Adrenal gland (tissue), 9 donors: ENCODE measurements at regions not wholly inside any gene's neighbourhood (a gene's known extent, or its start where the extent isn't known, plus 50 kb on each side); places are given as distances from the start of the nearest gene placed in this dataset.
"Not testable (repeated sequence)": the region's sequence is repeated elsewhere in the genome, so short reads cannot be mapped to it uniquely, and the experiment has no call there.

Source experiments
- DNase-seq, 7 donors: peaks; one replicate each; pipeline ENCODE4 v3.0.0-alpha.2; 2019 to 2020
- H3K27ac ChIP-seq, 5 donors: fragments of 200-600 bp; sonication (generic) in 4 of 5; 1 replicate in 3 of 5; 2 replicates in 2 of 5; pipeline versions ENCODE4 v1.5.1 to v1.8.0; 2016 to 2020; ENCODE audit warnings: mild to moderate bottlenecking in 1 of 5
- H3K27me3 ChIP-seq: fragments of 200-600 bp; 2 replicates; pipeline ENCODE4 v1.8.0; 2021
- H3K36me3 ChIP-seq, 2 donors: fragments of 200-600 bp; replicated peaks in 1 of 2; 1 replicate in 1 of 2; 2 replicates in 1 of 2; pipeline versions ENCODE4 v1.5.1 to v1.8.0; 2018 to 2022
- H3K4me1 ChIP-seq, 2 donors: fragments of 200-600 bp; replicated peaks in 1 of 2; 1 replicate in 1 of 2; 2 replicates in 1 of 2; pipeline versions ENCODE4 v1.5.1 to v1.8.0; 2018 to 2021
- H3K4me3 ChIP-seq, 4 donors: fragments of 200-600 bp; sonication (generic) in 3 of 4; one replicate each; pipeline ENCODE4 v1.5.1; 2016 to 2018
- H3K9me3 ChIP-seq, 3 donors: fragments of 200-600 bp; sonication (generic) in 1 of 3; replicated peaks in 1 of 3; 1 replicate in 2 of 3; 2 replicates in 1 of 3; pipeline versions ENCODE4 v1.5.1 to v1.8.0; 2016 to 2021
- POLR2A ChIP-seq, 2 donors: fragments of 450-650 bp; IDR thresholded peaks; one replicate each; pipeline ENCODE4 v1.6.1; 2017; ENCODE audit warnings: antibody characterized with exemption in 2 of 2, mild to moderate bottlenecking in 2 of 2, moderate library complexity in 1 of 2
- WGBS, 4 donors: extraction: QIAGEN DNeasy Blood & Tissue Kit in 2 of 4; methylation state at CpG; one replicate each; pipeline versions ENCODE4 v1.1.5 to v1.1.7; 2013 to 2017; 5-methylcytosine and 5-hydroxymethylcytosine counted together
- intact Hi-C, 2 donors: fragments of 100-400 bp; cut with DNase I; formaldehyde crosslinking; loops; one replicate each; pipeline versions ENCODE4 v1.14.1 to v1.15.0; 2022 to 2023
- TF ChIP-seq, protein P1 (sequence below), 6 experiments: fragments of 450-650 bp in 4 of 6; fragments of 200-600 bp in 2 of 6; sonication (generic) in 1 of 6; IDR thresholded peaks; 1 replicate in 5 of 6; 2 replicates in 1 of 6; pipeline versions ENCODE4 v1.5.1 to v1.8.0; 2016 to 2021; ENCODE audit warnings: antibody characterized with exemption in 6 of 6, mild to moderate bottlenecking in 2 of 6, moderate library complexity in 1 of 6
- donor health status: healthy with polysubstance abuse.
- donor health status: Bipolar disorder and iron deficiency.
- donor health status: DM: yes; HTN: yes; CAD: no.
- donor health status: DM: no; HTN: no; CAD: no.
- donor health status: DM: no; HTN: no; CAD: no.

DNA sequence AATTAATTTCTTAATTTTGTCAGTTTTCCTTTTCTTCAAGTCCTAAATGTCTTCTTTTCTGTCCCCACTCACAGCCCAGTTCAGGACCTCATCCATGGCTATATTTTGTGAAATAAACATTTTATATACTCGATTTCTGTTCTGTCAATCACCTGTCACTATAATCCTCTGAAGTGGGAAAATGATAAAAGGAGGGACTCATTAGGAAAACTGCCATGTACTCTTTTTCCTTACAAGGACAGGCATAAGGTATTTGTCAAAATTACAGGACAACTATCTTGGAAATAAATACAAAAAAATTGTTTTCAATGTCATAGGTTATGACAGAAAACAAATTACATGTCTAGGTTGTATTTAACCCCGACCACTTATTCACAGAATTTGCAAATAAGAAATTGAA is 240.1 kb upstream of the CBLB start:
- 57 to 73% (median 62%) methylated on average over 2 of the region's 2 CpGs for WGBS, 4 donors
- Histone ChIP-seq H3K36me3 (no peaks in the 10 kb centered on the region), H3K4me3 (no peak overlapping the region), H3K4me1 (no peaks in the 10 kb centered on the region), H3K27ac (no peak overlapping the region), H3K9me3 (no peaks in the 10 kb centered on the region), H3K27me3 (no peaks in the 10 kb centered on the region)
- TF ChIP-seq, protein P1, sequence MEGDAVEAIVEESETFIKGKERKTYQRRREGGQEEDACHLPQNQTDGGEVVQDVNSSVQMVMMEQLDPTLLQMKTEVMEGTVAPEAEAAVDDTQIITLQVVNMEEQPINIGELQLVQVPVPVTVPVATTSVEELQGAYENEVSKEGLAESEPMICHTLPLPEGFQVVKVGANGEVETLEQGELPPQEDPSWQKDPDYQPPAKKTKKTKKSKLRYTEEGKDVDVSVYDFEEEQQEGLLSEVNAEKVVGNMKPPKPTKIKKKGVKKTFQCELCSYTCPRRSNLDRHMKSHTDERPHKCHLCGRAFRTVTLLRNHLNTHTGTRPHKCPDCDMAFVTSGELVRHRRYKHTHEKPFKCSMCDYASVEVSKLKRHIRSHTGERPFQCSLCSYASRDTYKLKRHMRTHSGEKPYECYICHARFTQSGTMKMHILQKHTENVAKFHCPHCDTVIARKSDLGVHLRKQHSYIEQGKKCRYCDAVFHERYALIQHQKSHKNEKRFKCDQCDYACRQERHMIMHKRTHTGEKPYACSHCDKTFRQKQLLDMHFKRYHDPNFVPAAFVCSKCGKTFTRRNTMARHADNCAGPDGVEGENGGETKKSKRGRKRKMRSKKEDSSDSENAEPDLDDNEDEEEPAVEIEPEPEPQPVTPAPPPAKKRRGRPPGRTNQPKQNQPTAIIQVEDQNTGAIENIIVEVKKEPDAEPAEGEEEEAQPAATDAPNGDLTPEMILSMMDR (IDR thresholded peaks at IDR 0.05): no peak
- TF ChIP-seq POLR2A (IDR thresholded peaks at IDR 0.05): no peak
- intact Hi-C loops: no loop called here
- DNase-seq: no peak

DNA sequence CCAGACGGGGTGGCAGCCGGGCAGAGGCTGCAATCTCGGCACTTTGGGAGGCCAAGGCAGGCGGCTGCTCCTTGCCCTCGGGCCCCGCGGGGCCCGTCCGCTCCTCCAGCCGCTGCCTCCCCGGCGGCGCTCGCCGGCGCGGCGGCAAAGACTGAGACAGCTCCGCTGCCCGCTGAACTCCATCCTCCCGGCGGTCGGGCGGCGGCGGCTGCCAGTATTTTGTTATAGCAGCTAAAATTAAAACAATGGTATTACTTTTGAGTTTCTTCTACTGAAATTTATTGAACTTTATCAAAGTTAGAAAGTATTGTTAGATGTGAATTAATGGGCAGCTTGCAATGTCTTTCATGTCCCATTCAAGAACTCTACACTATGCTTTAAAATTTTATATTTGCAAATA is 243.7 kb upstream of the CBLB start:
- H3K9me3 ChIP-seq, DNase-seq, H3K4me1 ChIP-seq, H3K4me3 ChIP-seq, H3K36me3 ChIP-seq, H3K27me3 ChIP-seq, intact Hi-C loops, H3K27ac ChIP-seq: not testable (repeated sequence)
- WGBS, 4 donors: 91 to 99% (median 96%) methylated on average over 16 to 23 of the region's 26 CpGs

DNA sequence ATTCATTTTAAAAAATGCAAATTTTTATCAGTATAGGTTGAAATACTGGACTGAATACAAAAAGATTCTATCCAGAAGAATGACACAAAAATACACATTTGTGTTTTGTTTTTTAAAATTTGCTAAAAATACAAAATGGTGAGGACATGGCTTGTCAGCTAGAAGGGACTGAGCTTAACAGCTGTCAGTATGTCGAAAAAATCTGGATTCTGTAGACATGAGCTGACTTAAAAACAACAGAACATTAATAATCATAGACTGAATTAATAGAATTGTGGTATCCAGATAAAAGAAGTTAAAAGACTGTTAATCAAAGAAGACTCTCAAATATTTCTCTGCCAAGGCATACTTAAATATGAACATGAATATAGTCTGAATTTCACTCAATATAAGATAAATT is 244.9 kb upstream of the CBLB start:
- Histone ChIP-seq H3K9me3 (no peaks in the 10 kb centered on the region), H3K4me1 (no peaks in the 10 kb centered on the region), H3K36me3 (no peaks in the 10 kb centered on the region), H3K4me3 (no peak overlapping the region), H3K27me3 (no peaks in the 10 kb centered on the region), H3K27ac (no peak overlapping the region)
- no peak for DNase-seq
- 82 to 96% (median 85%) methylated on average over 1 of the region's 1 CpG for WGBS, 4 donors
- TF ChIP-seq POLR2A (IDR thresholded peaks at IDR 0.05): no peak
- TF ChIP-seq, protein P1 (IDR thresholded peaks at IDR 0.05): no peak
- intact Hi-C loops: no loop called here

DNA sequence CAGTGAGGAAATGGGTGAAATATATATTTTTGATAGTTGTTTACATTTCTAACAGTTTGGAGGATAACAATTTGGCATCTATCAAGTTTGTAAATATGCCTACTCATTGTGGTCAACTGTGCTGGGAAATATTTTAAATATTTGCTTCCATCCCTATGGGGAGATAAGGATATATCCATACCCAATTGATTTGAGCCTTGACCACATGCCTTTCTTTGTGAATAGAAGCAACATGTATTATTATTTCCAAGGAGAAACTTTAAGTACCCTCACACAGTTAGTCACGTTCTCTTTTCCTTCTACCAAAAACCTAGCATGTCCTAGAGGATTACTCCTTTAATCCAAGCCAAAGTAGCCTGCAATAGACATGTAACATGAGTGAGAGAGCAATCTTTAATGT is 245.4 kb upstream of the CBLB start:
- no peak overlapping the region for H3K4me3 ChIP-seq
- H3K27ac ChIP-seq: no peak overlapping the region
- no peaks in the 10 kb centered on the region for H3K27me3 ChIP-seq
- 74 to 97% (median 84%) methylated on average over 1 of the region's 1 CpG for WGBS, 4 donors
- peaks cover under 1 to 1% of the 10 kb centered on the region in 2 donors for H3K4me1 ChIP-seq
- intact Hi-C loops: no loop called here
- TF ChIP-seq POLR2A (IDR thresholded peaks at IDR 0.05): no peak
- TF ChIP-seq, protein P1 (IDR thresholded peaks at IDR 0.05): no peak
- H3K9me3 ChIP-seq: no peaks in the 10 kb centered on the region
- DNase-seq: no peak
- H3K36me3 ChIP-seq: no peaks in the 10 kb centered on the region

DNA sequence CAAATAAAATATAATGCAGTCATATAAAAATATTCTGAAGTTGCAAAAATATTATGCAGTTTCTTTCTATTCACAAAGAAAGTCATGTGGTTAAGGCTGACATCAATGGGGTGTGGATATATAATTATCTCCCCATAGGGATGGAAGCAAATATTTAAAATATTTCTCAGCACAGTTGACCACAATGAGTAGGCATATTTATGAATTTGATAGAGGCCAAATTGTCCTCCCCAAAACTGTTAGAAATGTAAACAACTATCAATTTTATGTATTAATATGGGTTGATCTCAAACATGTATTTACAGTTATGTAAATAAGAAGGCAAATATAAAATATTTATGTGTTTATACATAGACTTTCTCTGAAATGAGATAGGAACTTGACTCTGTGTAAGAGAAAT is 246.0 kb upstream of the CBLB start:
- H3K9me3 ChIP-seq: no peaks in the 10 kb centered on the region
- no peak overlapping the region for H3K27ac ChIP-seq
- TF ChIP-seq, protein P1 (IDR thresholded peaks at IDR 0.05): no peak
- TF ChIP-seq POLR2A (IDR thresholded peaks at IDR 0.05): no peak
- intact Hi-C loops: no loop called here
- no peak overlapping the region for H3K4me3 ChIP-seq
- no peaks in the 10 kb centered on the region for H3K36me3 ChIP-seq
- H3K4me1 ChIP-seq: peaks cover 6 to 8% of the 10 kb centered on the region in 2 donors
- no peaks in the 10 kb centered on the region for H3K27me3 ChIP-seq
- DNase-seq: no peak
